HAP-1 (cell line): ENCODE measurements at regions not wholly inside any gene's neighbourhood (a gene's known extent, or its start where the extent isn't known, plus 50 kb on each side); places are given as distances from the start of the nearest gene placed in this dataset.

Experiments used
- DNase-seq, 2 experiments: peaks; one replicate each; pipeline ENCODE4 v3.0.0-alpha.2; 2016 to 2020; ENCODE audit warnings: low spot score in 2 of 2
- H3K27me3 ChIP-seq: fragments of 250-450 bp; sonication (Bioruptor Pico); 2 replicates; pipeline ENCODE4 v1.5.1; 2020; ENCODE audit warnings: low read depth, mild to moderate bottlenecking, moderate library complexity
- H3K36me3 ChIP-seq: fragments of 250-450 bp; sonication (Bioruptor Pico); replicated peaks from 2 replicates; pipeline ENCODE4 v1.5.1; 2020; ENCODE audit warnings: mild to moderate bottlenecking
- H3K4me1 ChIP-seq: fragments of 250-450 bp; sonication (Bioruptor Pico); 2 replicates; pipeline ENCODE4 v1.5.1; 2020; ENCODE audit warnings: mild to moderate bottlenecking
- H3K4me3 ChIP-seq: fragments of 250-450 bp; sonication (Bioruptor Pico); 2 replicates; pipeline ENCODE4 v1.5.1; 2020; ENCODE audit warnings: mild to moderate bottlenecking, moderate library complexity
- H3K9me3 ChIP-seq: fragments of 250-450 bp; sonication (Bioruptor Pico); 2 replicates; pipeline ENCODE4 v1.5.1; 2020; ENCODE audit warnings: mild to moderate bottlenecking, moderate library complexity
- in situ Hi-C: fragments of 300-500 bp; cut with MboI; formaldehyde crosslinking; loops from 3 replicates; pipeline ENCODE4 v1.14.3; 2020; ENCODE audit warnings: low sequenced_read_pairs, inconsistent platforms, mixed read lengths

GRCh38 chr1:39085174-39085573 is 59.0 kb downstream of the NDUFS5 start:
- no peaks in the 10 kb centered on the region for H3K4me1 ChIP-seq
- no peaks in the 10 kb centered on the region for H3K36me3 ChIP-seq
- no peaks in the 10 kb centered on the region for H3K9me3 ChIP-seq
- no peak overlapping the region for H3K4me3 ChIP-seq
- H3K27me3 ChIP-seq: peaks cover 8% of the 10 kb centered on the region
- DNase-seq: no peak
- in situ Hi-C loops: no loop called here

GRCh38 chr1:39086386-39086785 is 60.2 kb downstream of the NDUFS5 start:
- Histone ChIP-seq H3K4me3 (no peak overlapping the region), H3K4me1 (no peaks in the 10 kb centered on the region), H3K36me3 (no peaks in the 10 kb centered on the region), H3K27me3 (peaks cover 8% of the 10 kb centered on the region), H3K9me3 (no peaks in the 10 kb centered on the region)
- no peak for DNase-seq
- in situ Hi-C loops: no loop called here

GRCh38 chr1:39086865-39087409 is 60.8 kb downstream of the NDUFS5 start:
- Histone ChIP-seq H3K4me1 (no peaks in the 10 kb centered on the region), H3K4me3 (no peak overlapping the region), H3K27me3 (peaks cover 8% of the 10 kb centered on the region), H3K9me3 (no peaks in the 10 kb centered on the region), H3K36me3 (no peaks in the 10 kb centered on the region)
- no peak for DNase-seq
- in situ Hi-C loops: no loop called here

- Histone ChIP-seq H3K4me3 (no peak overlapping the region), H3K36me3 (no peaks in the 10 kb centered on the region), H3K4me1 (no peaks in the 10 kb centered on the region), H3K9me3 (no peaks in the 10 kb centered on the region), H3K27me3 (peaks cover 8% of the 10 kb centered on the region)
- DNase-seq: no peak
- in situ Hi-C loops: no loop called here
Observed at GRCh38 chr1:39087435-39087834, 61.3 kb downstream of the NDUFS5 start.

- H3K4me3 ChIP-seq: no peak overlapping the region
- in situ Hi-C loops: no loop called here
- H3K4me1 ChIP-seq: no peaks in the 10 kb centered on the region
- H3K27me3 ChIP-seq: no peaks in the 10 kb centered on the region; the same call in 1 of the 2 replicates
- H3K36me3 ChIP-seq: no peaks in the 10 kb centered on the region
- DNase-seq: no peak
- no peaks in the 10 kb centered on the region for H3K9me3 ChIP-seq
Observed at GRCh38 chr1:39088658-39089057, 62.5 kb downstream of the NDUFS5 start.

GRCh38 chr1:39089931-39090521 is 63.9 kb downstream of the NDUFS5 start:
- DNase-seq: peak in 1 of 2 experiments; percentile 14

GRCh38 chr1:39090757-39091380 is 64.7 kb downstream of the NDUFS5 start:
- Histone ChIP-seq H3K36me3 (no peaks in the 10 kb centered on the region), H3K4me1 (no peaks in the 10 kb centered on the region), H3K4me3 (no peak overlapping the region), H3K9me3 (no peaks in the 10 kb centered on the region), H3K27me3 (no peaks in the 10 kb centered on the region)
- in situ Hi-C loops: no loop called here
- DNase-seq: no peak

More at GRCh38 chr1:39089931-39090521, 63.9 kb downstream of the NDUFS5 start:
- in situ Hi-C loops: no loop called here
- no peaks in the 10 kb centered on the region for H3K9me3 ChIP-seq
- no peaks in the 10 kb centered on the region for H3K36me3 ChIP-seq
- no peak overlapping the region for H3K4me3 ChIP-seq
- H3K4me1 ChIP-seq: no peaks in the 10 kb centered on the region
- H3K27me3 ChIP-seq: no peaks in the 10 kb centered on the region

- Histone ChIP-seq H3K4me3 (no peak overlapping the region), H3K36me3 (no peaks in the 10 kb centered on the region), H3K4me1 (no peaks in the 10 kb centered on the region), H3K27me3 (no peaks in the 10 kb centered on the region), H3K9me3 (no peaks in the 10 kb centered on the region)
- in situ Hi-C loops: no loop called here
- peak; percentile 76 to 78 for DNase-seq
Observed at GRCh38 chr1:39091845-39092645, 65.9 kb downstream of the NDUFS5 start.

- DNase-seq: no peak
- in situ Hi-C loops: loop anchor here (5.0 kb wide), 2 partner anchors 163 to 443 kb away; no protein-coding TSS in a partner anchor
- Histone ChIP-seq H3K4me3 (no peak overlapping the region), H3K4me1 (no peaks in the 10 kb centered on the region), H3K36me3 (no peaks in the 10 kb centered on the region), H3K27me3 (no peaks in the 10 kb centered on the region), H3K9me3 (no peaks in the 10 kb centered on the region)
Observed at GRCh38 chr1:39094685-39095084, 68.5 kb downstream of the NDUFS5 start.

GRCh38 chr1:39098546-39099250 is 72.5 kb downstream of the NDUFS5 start:
- no peak overlapping the region for H3K4me3 ChIP-seq
- H3K9me3 ChIP-seq: no peaks in the 10 kb centered on the region
- H3K4me1 ChIP-seq: peaks cover 13% of the 10 kb centered on the region
- in situ Hi-C loops: loop anchor here (5.0 kb wide), 2 partner anchors 159 to 439 kb away; no protein-coding TSS in a partner anchor
- H3K27me3 ChIP-seq: no peaks in the 10 kb centered on the region
- no peaks in the 10 kb centered on the region for H3K36me3 ChIP-seq
- peak; percentile 80 to 85 for DNase-seq

GRCh38 chr1:39102537-39103327 is 76.6 kb downstream of the NDUFS5 start:
- Histone ChIP-seq H3K36me3 (no peaks in the 10 kb centered on the region), H3K27me3 (no peaks in the 10 kb centered on the region), H3K4me3 (no peak overlapping the region), H3K9me3 (no peaks in the 10 kb centered on the region), H3K4me1 (peaks cover 44% of the 10 kb centered on the region)
- DNase-seq: peak; percentile 94 to 99
- in situ Hi-C loops: loop anchor here (5.0 kb wide), 1 partner anchor 80 kb away; no protein-coding TSS in a partner anchor

- in situ Hi-C loops: loop anchor here (5.0 kb wide), 1 partner anchor 79 kb away; no protein-coding TSS in a partner anchor
- no peak for DNase-seq
Observed at GRCh38 chr1:39103328-39104157, 77.4 kb downstream of the NDUFS5 start.

More at GRCh38 chr1:39103328-39104157, 77.4 kb downstream of the NDUFS5 start:
- Histone ChIP-seq H3K4me1 (peaks cover 48% of the 10 kb centered on the region), H3K9me3 (no peaks in the 10 kb centered on the region), H3K27me3 (no peaks in the 10 kb centered on the region), H3K4me3 (no peak overlapping the region), H3K36me3 (no peaks in the 10 kb centered on the region)
